ENCODE measurements at regions not wholly inside any gene's neighbourhood (a gene's known extent, or its start where the extent isn't known, plus 50 kb on each side); places are given as distances from the start of the nearest gene placed in this dataset.

- no peaks in the 10 kb centered on the region for H3K4me1 Mint-ChIP-seq
- H2AFZ ChIP-seq (ENCODE audit: insufficient read depth, low read depth, low read length, poor library complexity, severe bottlenecking) = no peak overlapping the region
- no peak overlapping the region for H3K27ac Mint-ChIP-seq
- intact Hi-C loops (cut with micrococcal nuclease) = no loop called here
- H3K9me3 Mint-ChIP-seq = peaks cover 3 to 11% (median 6%) of the 10 kb centered on the region in 7 donors
- no peak overlapping the region for H3K4me3 ChIP-seq (replicated peaks in 1 of 3; ENCODE audit: low read depth in 2 of 3, low read length in 3 of 3)
- no peak overlapping the region for H3K9ac ChIP-seq (ENCODE audit: insufficient read depth, low read length, poor library complexity, severe bottlenecking)
- H3K27me3 Mint-ChIP-seq (ENCODE audit: low read depth in 3 of 3) = no peaks in the 10 kb centered on the region
- H3K27ac ChIP-seq (ENCODE audit: low read depth in 1 of 2, low read length in 2 of 2) = no peak overlapping the region
- no peak for TF ChIP-seq CTCF (IDR thresholded peaks at IDR 0.05)
- H3K4me2 ChIP-seq (replicated peaks; ENCODE audit: extremely low read depth, low read length, poor library complexity, severe bottlenecking) = no peak overlapping the region
- no peaks in the 10 kb centered on the region for H4K20me1 ChIP-seq (ENCODE audit: insufficient read depth, low read length)
- no peaks in the 10 kb centered on the region for H3K27me3 ChIP-seq (ENCODE audit: control insufficient read depth in 2 of 2, insufficient read depth in 2 of 2, low read length in 2 of 2)
- no peaks in the 10 kb centered on the region for H3K4me1 ChIP-seq (ENCODE audit: control insufficient read depth in 1 of 2, insufficient read depth in 2 of 2, low read length in 2 of 2)
- no peaks in the 10 kb centered on the region for H3K36me3 ChIP-seq (replicated peaks in 1 of 2; ENCODE audit: control insufficient read depth in 1 of 2, insufficient read depth in 2 of 2, low read length in 2 of 2)
- H3K9me3 ChIP-seq (replicated peaks in 1 of 2; ENCODE audit: control insufficient read depth in 1 of 2, insufficient read depth in 1 of 2, low read length in 2 of 2) = no peaks in the 10 kb centered on the region
- H3K4me3 Mint-ChIP-seq = no peak overlapping the region
- no peaks in the 10 kb centered on the region for H3K36me3 Mint-ChIP-seq
- H3K79me2 ChIP-seq (ENCODE audit: insufficient read depth, low read length) = no peaks in the 10 kb centered on the region
- no peak for DNase-seq
These were observed 485.6 kb downstream of the PTH2R start for GRCh38 chr2:208892203-208892602.

- peaks cover 6 to 13% of the 10 kb centered on the region in 2 donors for H3K9me3 ChIP-seq (replicated peaks in 1 of 2; ENCODE audit: control insufficient read depth in 1 of 2, insufficient read depth in 1 of 2, low read length in 2 of 2)
- no peaks in the 10 kb centered on the region for H3K36me3 ChIP-seq (replicated peaks in 1 of 2; ENCODE audit: control insufficient read depth in 1 of 2, insufficient read depth in 2 of 2, low read length in 2 of 2)
- H3K9ac ChIP-seq (ENCODE audit: insufficient read depth, low read length, poor library complexity, severe bottlenecking) = no peak overlapping the region
- H4K20me1 ChIP-seq (ENCODE audit: insufficient read depth, low read length) = no peaks in the 10 kb centered on the region
- no peak overlapping the region for H3K4me3 ChIP-seq (replicated peaks in 1 of 3; ENCODE audit: low read depth in 2 of 3, low read length in 3 of 3)
- H3K4me2 ChIP-seq (replicated peaks; ENCODE audit: extremely low read depth, low read length, poor library complexity, severe bottlenecking) = no peak overlapping the region
- Mint-ChIP-seq H3K4me3 (no peak overlapping the region), H3K36me3 (no peaks in the 10 kb centered on the region), H3K4me1 (no peaks in the 10 kb centered on the region), H3K9me3 (peaks cover 2 to 16% (median 4%) of the 10 kb centered on the region in 7 donors), H3K27ac (no peak overlapping the region), H3K27me3 (ENCODE audit: low read depth in 3 of 3) (no peaks in the 10 kb centered on the region)
- H3K27me3 ChIP-seq (ENCODE audit: control insufficient read depth in 2 of 2, insufficient read depth in 2 of 2, low read length in 2 of 2) = no peaks in the 10 kb centered on the region
- no peak for TF ChIP-seq CTCF (IDR thresholded peaks at IDR 0.05)
- no peak for DNase-seq
- no peaks in the 10 kb centered on the region for H3K4me1 ChIP-seq (ENCODE audit: control insufficient read depth in 1 of 2, insufficient read depth in 2 of 2, low read length in 2 of 2)
- H2AFZ ChIP-seq (ENCODE audit: insufficient read depth, low read depth, low read length, poor library complexity, severe bottlenecking) = no peak overlapping the region
- no peak overlapping the region for H3K27ac ChIP-seq (ENCODE audit: low read depth in 1 of 2, low read length in 2 of 2)
- intact Hi-C loops (cut with micrococcal nuclease) = no loop called here
- H3K79me2 ChIP-seq (ENCODE audit: insufficient read depth, low read length) = no peaks in the 10 kb centered on the region
- no CpG with 5 or more reads among the region's 1 CpG for WGBS (ENCODE audit: insufficient coverage)
These were observed 499.7 kb downstream of the PTH2R start for GRCh38 chr2:208906330-208906729.
